ENCODE measurements at regions not wholly inside any gene's neighbourhood (a gene's known extent, or its start where the extent isn't known, plus 50 kb on each side); places are given as distances from the start of the nearest gene placed in this dataset.

- Histone ChIP-seq H3K4me1 (no peaks in the 10 kb centered on the region), H3K9me3 (no peaks in the 10 kb centered on the region), H3K27me3 (no peaks in the 10 kb centered on the region), H3K4me3 (no peak overlapping the region), H3K27ac (no peak overlapping the region), H3K36me3 (ENCODE audit: low read depth, missing control alignments) (no peaks in the 10 kb centered on the region)
- no peak for TF ChIP-seq POLR2A (IDR thresholded peaks at IDR 0.05)
- TF ChIP-seq, protein P1, sequence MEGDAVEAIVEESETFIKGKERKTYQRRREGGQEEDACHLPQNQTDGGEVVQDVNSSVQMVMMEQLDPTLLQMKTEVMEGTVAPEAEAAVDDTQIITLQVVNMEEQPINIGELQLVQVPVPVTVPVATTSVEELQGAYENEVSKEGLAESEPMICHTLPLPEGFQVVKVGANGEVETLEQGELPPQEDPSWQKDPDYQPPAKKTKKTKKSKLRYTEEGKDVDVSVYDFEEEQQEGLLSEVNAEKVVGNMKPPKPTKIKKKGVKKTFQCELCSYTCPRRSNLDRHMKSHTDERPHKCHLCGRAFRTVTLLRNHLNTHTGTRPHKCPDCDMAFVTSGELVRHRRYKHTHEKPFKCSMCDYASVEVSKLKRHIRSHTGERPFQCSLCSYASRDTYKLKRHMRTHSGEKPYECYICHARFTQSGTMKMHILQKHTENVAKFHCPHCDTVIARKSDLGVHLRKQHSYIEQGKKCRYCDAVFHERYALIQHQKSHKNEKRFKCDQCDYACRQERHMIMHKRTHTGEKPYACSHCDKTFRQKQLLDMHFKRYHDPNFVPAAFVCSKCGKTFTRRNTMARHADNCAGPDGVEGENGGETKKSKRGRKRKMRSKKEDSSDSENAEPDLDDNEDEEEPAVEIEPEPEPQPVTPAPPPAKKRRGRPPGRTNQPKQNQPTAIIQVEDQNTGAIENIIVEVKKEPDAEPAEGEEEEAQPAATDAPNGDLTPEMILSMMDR (IDR thresholded peaks at IDR 0.05), result no peak
- no peak for DNase-seq
- intact Hi-C loops (cut with DNase I; ENCODE audit: low total_unique reads), result no loop called here
These were observed 603.1 kb downstream of the POM121L12 start for GRCh38 chr7:53638517-53638916.

- Histone ChIP-seq H3K4me1 (no peaks in the 10 kb centered on the region), H3K4me3 (no peak overlapping the region), H3K36me3 (ENCODE audit: low read depth, missing control alignments) (no peaks in the 10 kb centered on the region), H3K27me3 (no peaks in the 10 kb centered on the region), H3K27ac (no peak overlapping the region), H3K9me3 (no peaks in the 10 kb centered on the region)
- no peak for DNase-seq
- no peak for TF ChIP-seq POLR2A (IDR thresholded peaks at IDR 0.05)
- TF ChIP-seq, protein P1 (IDR thresholded peaks at IDR 0.05), result no peak
- intact Hi-C loops (cut with DNase I; ENCODE audit: low total_unique reads), result no loop called here
These were observed 605.7 kb downstream of the POM121L12 start for GRCh38 chr7:53641091-53641490.

DNA sequence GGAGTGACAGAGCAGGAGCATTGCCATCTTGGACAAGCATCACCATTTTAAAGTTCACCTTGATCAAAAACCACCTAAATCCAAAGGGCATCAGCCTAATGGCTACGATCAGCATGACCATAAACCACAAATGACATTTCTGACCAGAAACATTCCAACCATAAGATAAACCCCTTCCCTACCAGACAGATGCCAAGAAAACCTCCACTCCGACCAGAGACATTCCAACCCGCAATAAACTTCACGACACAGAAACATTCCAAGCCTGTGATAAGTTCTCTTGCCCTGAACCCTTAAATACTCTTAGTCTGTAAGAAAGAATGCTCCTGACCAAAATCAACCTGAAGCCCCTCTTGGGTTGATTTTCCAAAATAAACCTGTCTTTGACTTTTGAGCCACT, 606.9 kb downstream of the POM121L12 start:
- Histone ChIP-seq H3K9me3 (no peaks in the 10 kb centered on the region), H3K36me3 (ENCODE audit: low read depth, missing control alignments) (no peaks in the 10 kb centered on the region), H3K4me3 (no peak overlapping the region), H3K27me3 (no peaks in the 10 kb centered on the region), H3K4me1 (no peaks in the 10 kb centered on the region), H3K27ac (no peak overlapping the region)
- no peak for TF ChIP-seq POLR2A (IDR thresholded peaks at IDR 0.05)
- TF ChIP-seq, protein P1 (IDR thresholded peaks at IDR 0.05), result no peak
- WGBS, 2 donors, result 69 to 81% methylated on average over 4 of the region's 4 CpGs
- intact Hi-C loops (cut with DNase I; ENCODE audit: low total_unique reads), result no loop called here
- DNase-seq, result no peak

DNA sequence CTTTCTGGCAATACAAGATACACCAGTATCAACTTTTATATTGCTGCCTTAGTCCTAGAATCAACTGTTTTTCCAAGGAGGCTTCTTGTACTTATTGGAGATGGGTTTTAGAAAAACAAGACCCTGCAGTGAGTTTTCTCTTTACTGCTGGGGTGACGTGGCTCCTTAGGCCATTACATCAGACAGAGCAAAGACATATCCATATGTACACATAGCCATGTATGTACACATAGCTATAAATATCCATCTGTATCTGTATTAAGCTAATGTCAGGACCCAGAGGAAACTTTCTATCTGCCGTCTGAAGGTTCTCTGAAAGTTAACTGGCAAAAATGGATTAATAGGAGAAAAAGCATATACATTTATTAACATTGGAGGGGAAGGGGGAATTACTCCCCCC, 607.4 kb downstream of the POM121L12 start:
- H3K4me3 ChIP-seq, result no peak overlapping the region
- H3K27me3 ChIP-seq, result no peaks in the 10 kb centered on the region
- TF ChIP-seq, protein P1 (IDR thresholded peaks at IDR 0.05), result no peak
- no peak for TF ChIP-seq POLR2A (IDR thresholded peaks at IDR 0.05)
- no peak for DNase-seq
- no peaks in the 10 kb centered on the region for H3K36me3 ChIP-seq (ENCODE audit: low read depth, missing control alignments)
- H3K27ac ChIP-seq, result no peak overlapping the region
- intact Hi-C loops (cut with DNase I; ENCODE audit: low total_unique reads), result no loop called here
- no peaks in the 10 kb centered on the region for H3K4me1 ChIP-seq
- no peaks in the 10 kb centered on the region for H3K9me3 ChIP-seq
- whole genome bisulfite sequencing, 2 donors, result 65 to 71% methylated on average over 2 of the region's 2 CpGs

DNA sequence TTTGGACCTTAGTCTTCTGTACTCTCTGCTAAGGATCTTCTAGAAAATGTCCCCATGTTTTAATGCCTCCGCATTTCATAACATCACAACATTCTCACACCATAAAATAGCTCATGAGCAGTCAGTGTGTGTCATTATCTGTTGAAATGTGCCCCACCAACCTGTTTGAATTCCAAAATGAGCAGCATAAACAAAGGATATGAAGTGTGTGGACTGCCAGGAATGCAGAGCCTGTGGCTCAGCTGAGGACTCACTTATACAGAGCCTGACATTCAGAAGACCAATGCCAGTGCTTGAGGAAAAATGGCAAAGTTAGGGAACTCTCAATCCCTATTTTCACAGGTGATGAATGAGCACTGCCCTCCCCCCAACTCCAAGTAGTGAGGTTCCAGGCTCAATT, 621.4 kb downstream of the POM121L12 start:
- TF ChIP-seq, protein P1 (IDR thresholded peaks at IDR 0.05), result no peak
- TF ChIP-seq POLR2A (IDR thresholded peaks at IDR 0.05), result no peak
- 91 to 92% methylated on average over 1 of the region's 1 CpG for WGBS, 2 donors
- Histone ChIP-seq H3K27ac (no peak overlapping the region), H3K27me3 (no peaks in the 10 kb centered on the region), H3K36me3 (ENCODE audit: low read depth, missing control alignments) (no peaks in the 10 kb centered on the region), H3K4me3 (no peak overlapping the region), H3K9me3 (no peaks in the 10 kb centered on the region), H3K4me1 (no peaks in the 10 kb centered on the region)
- intact Hi-C loops (cut with DNase I; ENCODE audit: low total_unique reads), result no loop called here
- DNase-seq, result no peak
